GM18861 (cell line): ENCODE measurements at regions not wholly inside any gene's neighbourhood (a gene's known extent, or its start where the extent isn't known, plus 50 kb on each side); places are given as distances from the start of the nearest gene placed in this dataset.

Source experiments
- ATAC-seq: cut with Tn5 transposase; IDR thresholded peaks from one replicate; pipeline ENCODE4 v1.9.1; 2021; ENCODE audit not compliant: unreplicated experiment

- no peak for ATAC-seq
These were observed 190.0 kb upstream of the MGMT start for GRCh38 chr10:129277084-129277483.

- no peak for ATAC-seq
These were observed 189.2 kb upstream of the MGMT start for GRCh38 chr10:129277841-129278240.

DNA sequence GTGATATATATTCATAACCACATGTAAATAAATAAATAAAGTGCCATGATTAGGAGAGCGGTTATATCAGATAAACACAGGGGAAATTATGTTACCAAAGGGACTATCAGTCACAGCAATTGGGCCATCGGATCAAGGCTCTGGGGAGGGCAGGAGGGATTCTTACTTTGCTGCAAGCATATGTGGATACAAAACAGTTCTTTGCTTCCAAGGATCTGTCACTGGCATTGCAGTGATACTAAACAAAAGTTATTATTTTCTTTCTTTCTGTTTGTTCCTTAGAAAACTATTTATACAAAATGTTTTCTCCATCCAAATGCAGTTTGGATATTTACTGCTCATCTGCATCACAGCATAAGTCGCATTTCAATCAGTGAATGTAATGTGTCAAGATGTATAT lies 188.4 kb upstream of the MGMT start:
- ATAC-seq = no peak

GRCh38 chr10:129279446-129280154 lies 187.4 kb upstream of the MGMT start:
- ATAC-seq = no peak

- ATAC-seq = no peak
These were observed 186.9 kb upstream of the MGMT start for GRCh38 chr10:129280155-129280502.

GRCh38 chr10:129280908-129281586 lies 186.0 kb upstream of the MGMT start:
- no peak for ATAC-seq

GRCh38 chr10:129285459-129285858 lies 181.6 kb upstream of the MGMT start:
- no peak for ATAC-seq

- no peak for ATAC-seq
These were observed 177.9 kb upstream of the MGMT start for GRCh38 chr10:129288999-129289584.

DNA sequence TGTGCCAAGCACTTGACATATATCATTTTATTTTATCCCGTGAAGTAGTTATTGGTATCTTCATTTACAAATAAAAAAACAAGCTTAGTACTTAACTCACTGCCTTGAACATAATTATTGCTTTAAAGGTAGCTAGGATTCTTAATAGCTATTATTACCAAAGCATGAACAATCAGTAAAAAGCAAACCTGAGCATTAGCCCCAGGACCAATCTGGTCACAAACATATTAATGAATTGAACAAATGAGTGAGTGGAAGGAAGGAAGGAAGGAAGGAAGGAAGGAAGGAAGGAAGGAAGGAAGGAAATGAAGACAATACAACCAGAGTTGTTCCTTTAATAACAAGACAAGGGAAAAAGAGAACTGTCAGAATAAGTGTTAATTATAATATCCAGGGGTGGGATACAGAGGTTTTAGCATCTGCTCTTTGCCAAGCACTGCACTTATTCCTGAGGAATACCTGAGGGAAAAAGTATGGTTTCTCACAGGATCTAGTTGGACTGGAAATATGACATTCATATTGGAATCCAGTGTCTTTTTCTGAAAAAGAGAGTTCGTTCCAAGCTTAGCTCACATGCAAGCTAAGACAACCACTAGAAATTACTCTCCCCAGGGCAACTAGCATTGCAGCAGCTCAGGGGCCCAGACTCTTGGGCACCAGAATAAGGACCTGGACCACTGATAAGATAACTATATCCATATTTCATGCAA lies 172.9 kb upstream of the MGMT start:
- no peak for ATAC-seq

GRCh38 chr10:129294944-129295343 lies 172.1 kb upstream of the MGMT start:
- ATAC-seq = no peak

DNA sequence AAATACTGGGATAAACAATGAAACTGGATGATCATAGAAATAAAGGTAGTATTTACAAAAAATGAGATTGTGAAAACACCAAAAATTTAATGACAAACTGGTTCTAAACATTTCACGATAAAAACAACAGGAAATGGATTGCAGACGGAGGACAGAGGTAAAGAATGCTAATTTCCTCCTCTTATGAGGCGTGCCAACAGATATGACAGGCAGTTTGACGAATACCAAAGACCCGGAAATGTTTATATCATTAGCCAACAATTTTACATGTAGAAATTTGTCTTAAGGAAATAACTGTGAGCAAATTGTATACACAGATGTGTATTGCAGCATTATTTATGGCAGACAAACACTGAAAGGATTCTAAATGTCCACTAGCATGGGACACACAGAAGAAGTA lies 162.0 kb upstream of the MGMT start:
- no peak for ATAC-seq

- no peak for ATAC-seq
These were observed 159.9 kb upstream of the MGMT start for GRCh38 chr10:129307141-129307540.

DNA sequence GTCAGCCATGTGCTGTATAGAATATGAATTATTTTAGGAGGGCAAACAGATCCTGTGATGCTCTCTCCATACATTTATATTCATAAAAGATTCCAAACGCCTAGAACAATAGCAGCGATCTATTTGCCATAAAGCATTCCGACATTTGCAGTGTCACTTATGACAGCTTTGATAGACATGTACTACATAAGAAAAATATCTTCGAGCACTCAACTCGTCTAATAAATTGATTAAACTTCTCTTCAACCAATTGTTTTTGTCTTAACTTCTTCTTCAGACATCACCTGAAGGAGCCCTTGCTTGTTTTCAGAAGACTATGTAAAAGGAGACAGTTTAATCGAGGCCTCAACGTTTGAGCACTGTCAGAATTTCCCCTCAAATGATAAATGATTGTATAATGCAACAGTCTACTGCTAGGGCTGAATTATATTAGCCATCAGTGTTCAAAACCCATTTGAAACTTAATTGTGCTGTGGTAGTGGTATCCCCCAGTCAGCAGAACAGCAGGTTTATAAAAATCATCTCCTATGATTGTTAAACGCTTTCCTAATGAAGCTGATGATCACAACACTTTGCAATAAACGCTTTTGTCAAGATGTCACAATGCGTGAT lies 158.0 kb upstream of the MGMT start:
- no peak for ATAC-seq

- no peak for ATAC-seq
These were observed 157.5 kb upstream of the MGMT start for GRCh38 chr10:129309565-129309964.

- ATAC-seq = no peak
These were observed 156.2 kb upstream of the MGMT start for GRCh38 chr10:129310881-129311280.

DNA sequence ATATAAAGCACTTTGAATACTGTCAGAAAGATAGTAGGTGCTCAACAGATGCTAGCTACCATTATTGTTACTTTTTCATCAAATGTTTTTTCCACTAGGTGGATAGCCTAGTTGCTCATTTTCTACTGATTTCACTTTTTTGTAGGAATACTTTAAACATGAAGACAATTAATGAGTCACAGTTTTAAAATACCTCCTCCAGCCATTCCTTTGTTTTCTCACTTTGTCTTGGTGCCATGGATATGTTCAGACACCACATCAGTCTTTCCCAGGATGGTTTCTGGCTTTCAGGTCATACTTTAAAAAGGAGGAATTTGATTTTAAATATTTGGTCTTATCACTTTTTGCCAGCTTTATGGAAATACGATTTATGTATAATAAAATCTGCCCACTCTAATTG lies 147.1 kb upstream of the MGMT start:
- ATAC-seq = no peak

DNA sequence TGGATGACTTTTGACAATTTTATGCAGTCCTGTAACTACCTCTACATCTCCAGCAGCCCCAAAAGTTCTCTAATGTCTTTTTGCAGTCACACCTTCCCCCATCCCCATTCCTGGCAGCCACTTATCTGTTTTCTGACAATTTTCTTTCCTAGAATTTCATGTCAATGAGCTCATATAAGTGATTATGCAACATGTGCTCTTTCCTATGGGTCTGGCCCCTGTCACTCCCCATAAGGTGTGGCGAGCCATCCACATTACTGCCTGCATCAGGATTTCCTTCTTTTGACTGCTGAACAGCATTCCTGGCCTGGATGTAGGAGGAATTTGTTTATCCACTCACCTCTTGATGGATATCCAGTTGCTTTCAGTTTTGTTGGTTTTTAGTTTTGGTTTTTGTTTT lies 146.7 kb upstream of the MGMT start:
- no peak for ATAC-seq

GRCh38 chr10:129321727-129322126 lies 145.3 kb upstream of the MGMT start:
- no peak for ATAC-seq

- ATAC-seq = no peak
These were observed 143.9 kb upstream of the MGMT start for GRCh38 chr10:129322933-129323820.

DNA sequence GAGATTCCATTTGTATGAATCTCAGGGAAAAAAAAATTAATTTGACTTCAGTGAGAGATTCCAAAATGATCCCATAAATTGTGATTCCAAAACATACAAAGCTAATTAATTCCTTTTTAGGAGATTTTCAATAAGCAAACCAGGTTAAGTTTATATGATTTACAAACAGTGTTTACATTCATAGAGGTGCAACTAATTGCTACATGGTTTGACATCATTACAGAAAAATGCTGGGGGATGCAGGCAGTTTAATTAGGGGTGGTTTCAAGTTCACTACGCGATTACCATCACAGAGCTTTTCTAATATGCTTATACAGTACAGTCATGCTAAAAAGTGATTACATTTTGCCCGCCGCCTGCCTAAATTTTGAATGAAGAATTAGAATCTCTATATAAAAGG lies 143.2 kb upstream of the MGMT start:
- ATAC-seq = no peak

GRCh38 chr10:129325893-129326292 lies 141.1 kb upstream of the MGMT start:
- ATAC-seq = no peak
